Right ventricle myocardium superior (tissue), 1 donor: ENCODE measurements at regions not wholly inside any gene's neighbourhood (a gene's known extent, or its start where the extent isn't known, plus 50 kb on each side); places are given as distances from the start of the nearest gene placed in this dataset.
"Not testable (repeated sequence)": the region's sequence is repeated elsewhere in the genome, so short reads cannot be mapped to it uniquely, and the experiment has no call there.

ENCODE experiments used
- ATAC-seq: fragments of 200-7000 bp; cut with Tn5 transposase; one replicate; pipeline ENCODE4 v1.9.1; 2020; ENCODE audit warnings: mild to moderate bottlenecking; ENCODE audit not compliant: poor library complexity
- DNase-seq: peaks from one replicate; pipeline ENCODE4 v3.0.0-alpha.2; 2020
- intact Hi-C: fragments of 100-400 bp; cut with DNase I; formaldehyde crosslinking; loops from one replicate; pipeline ENCODE4 v1.11.2; 2022
- donor health status: DM: no; HTN: yes; CAD: no; lungs with severe emphysema.

- no peak for ATAC-seq
- DNase-seq: no peak
- intact Hi-C loops: no loop called here
These were observed 103.9 kb upstream of the TACR1 start for GRCh38 chr2:75303227-75303626.

GRCh38 chr2:75294362-75294761 is 95.0 kb upstream of the TACR1 start:
- no peak for DNase-seq
- intact Hi-C loops: no loop called here
- ATAC-seq: no peak

- intact Hi-C loops: no loop called here
- DNase-seq (no peak), ATAC-seq (no peak)
These were observed 93.5 kb upstream of the TACR1 start for GRCh38 chr2:75292826-75293225.

DNA sequence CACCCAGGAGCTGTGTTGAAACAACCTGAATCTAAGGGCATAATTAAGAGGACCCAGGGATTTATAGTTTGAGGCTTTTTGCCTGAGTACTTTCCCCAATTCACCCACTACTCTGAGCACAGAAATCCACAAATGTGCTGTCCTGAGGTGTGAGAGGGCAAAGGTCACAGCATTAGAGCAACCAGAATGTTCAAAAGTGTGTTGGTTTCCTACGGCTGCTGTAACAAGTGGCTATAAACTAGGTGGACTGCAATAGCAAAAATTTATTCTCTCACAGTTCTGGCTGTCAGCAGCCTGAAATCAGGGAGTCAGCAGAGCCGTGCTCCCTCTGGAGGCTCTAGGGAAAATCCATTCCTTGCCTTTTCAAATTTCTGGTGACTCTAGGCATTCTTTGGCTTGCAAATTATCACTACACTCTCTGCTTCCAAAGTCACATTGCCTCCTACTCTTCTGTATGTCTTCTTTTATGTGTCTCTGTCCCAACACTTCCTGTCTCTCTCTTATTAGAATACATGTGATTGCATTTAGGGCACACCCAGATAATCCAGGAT is 91.4 kb upstream of the TACR1 start:
- DNase-seq (no peak), ATAC-seq (no peak)
- intact Hi-C loops: no loop called here

DNA sequence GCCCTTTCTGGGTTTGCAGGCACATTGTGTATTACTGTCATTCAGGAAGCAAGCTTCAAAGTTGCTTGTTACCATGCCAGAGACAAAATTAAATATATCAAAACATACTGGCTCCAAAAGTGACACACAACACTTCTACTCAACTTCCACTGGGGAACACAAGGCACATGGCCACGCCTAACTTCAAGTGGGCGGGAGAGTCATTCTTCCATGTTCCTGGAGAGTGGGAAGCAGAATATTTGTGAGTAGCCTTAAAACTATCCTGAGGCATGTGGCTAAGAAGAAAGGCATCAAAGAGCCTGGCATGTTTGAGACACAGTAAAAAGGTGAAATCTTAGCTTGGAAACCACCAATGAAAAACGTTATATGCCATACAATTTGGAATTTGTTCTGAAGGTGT is 90.5 kb upstream of the TACR1 start:
- ATAC-seq (no peak), DNase-seq (no peak)

GRCh38 chr2:75289178-75289577 is 89.9 kb upstream of the TACR1 start:
- not testable (repeated sequence) for ATAC-seq

More for the DNA sequence above, 90.5 kb upstream of the TACR1 start:
- intact Hi-C loops: no loop called here

DNA sequence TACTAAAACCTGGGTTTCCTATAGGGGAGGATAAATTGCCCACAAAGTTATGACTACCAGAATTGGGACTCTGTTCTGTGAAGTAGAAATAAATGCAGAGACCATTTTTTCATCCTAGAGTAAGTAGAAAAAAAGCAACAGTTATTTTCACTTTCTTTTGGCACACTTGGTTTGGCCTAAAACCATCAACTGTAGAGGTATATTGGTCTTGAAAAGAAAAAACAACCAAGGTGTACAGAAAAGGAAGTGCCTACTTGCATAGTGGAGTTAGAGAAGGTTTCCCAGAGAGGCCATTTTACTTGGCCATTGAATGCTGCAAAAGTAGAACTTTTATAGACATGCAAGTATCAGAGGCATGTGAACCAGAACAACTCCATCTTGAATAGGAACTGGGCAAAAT is 89.4 kb upstream of the TACR1 start:
- ATAC-seq (no peak), DNase-seq (no peak)
- intact Hi-C loops: no loop called here

More at GRCh38 chr2:75289178-75289577, 89.9 kb upstream of the TACR1 start:
- intact Hi-C loops, DNase-seq: not testable (repeated sequence)

GRCh38 chr2:75287624-75288316 is 88.5 kb upstream of the TACR1 start:
- ATAC-seq: no peak
- intact Hi-C loops: no loop called here
- DNase-seq: no peak

DNA sequence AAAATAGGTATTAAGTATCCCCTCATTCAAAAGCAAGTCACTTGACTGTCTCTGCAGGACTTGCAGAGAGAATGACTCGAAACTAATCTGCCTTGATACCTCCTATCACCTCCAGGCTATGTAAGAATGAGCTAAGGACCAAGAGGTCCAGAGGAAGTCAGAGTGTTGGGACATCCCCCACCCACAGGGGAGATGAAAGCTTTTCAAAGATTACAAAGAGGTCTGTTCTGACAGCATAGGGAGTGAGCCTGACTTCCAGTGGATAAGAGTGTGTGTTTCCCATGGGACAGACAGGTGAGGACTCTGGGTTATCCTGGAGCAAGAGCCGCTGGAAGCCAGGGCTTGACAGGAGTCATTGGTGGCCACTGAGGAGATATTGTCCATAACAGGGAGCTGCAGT is 85.0 kb upstream of the TACR1 start:
- DNase-seq (no peak), ATAC-seq (no peak)
- intact Hi-C loops: no loop called here

- ATAC-seq (no peak), DNase-seq (no peak)
- intact Hi-C loops: no loop called here
These were observed 79.6 kb upstream of the TACR1 start for GRCh38 chr2:75278821-75279379.

DNA sequence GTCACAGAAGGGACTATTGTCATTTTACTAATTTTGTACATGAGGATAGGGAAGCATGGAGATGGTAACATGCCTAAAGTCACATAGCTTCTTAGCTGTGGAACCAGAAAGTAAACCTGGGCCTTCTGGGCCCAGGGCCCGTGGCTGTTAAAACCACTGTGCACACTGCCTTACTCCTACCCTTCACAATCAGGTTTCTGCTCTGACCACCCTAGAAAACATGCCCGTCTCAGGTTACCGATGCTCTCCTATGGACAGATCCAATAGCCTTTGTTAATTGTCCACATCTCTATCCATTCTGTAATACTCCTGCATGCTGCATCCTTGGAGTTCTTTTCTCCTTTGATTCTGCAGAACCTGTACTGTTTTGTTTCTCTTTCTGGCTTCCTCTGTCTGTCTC is 79.0 kb upstream of the TACR1 start:
- DNase-seq: no peak
- ATAC-seq: no peak
- intact Hi-C loops: no loop called here

DNA sequence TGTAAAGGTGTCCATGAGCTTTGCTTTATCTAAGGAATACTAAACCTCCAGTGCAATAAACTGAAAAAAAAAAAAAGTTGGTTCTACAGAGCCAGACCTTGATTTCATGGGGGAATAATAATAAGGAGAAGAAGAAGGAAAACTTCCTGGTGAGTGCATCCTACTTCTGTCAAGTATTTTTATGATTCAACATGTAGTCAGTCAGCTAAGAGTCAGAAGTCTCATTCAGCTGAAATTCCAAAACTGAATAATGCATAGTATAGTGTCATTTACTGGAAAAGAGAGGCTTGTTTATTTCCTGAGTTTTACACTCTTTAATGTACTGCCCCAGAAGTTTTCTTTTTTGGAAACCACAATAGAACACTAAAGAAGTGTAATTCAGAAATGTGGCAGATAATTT is 77.8 kb upstream of the TACR1 start:
- ATAC-seq: no peak
- DNase-seq: no peak
- intact Hi-C loops: no loop called here

DNA sequence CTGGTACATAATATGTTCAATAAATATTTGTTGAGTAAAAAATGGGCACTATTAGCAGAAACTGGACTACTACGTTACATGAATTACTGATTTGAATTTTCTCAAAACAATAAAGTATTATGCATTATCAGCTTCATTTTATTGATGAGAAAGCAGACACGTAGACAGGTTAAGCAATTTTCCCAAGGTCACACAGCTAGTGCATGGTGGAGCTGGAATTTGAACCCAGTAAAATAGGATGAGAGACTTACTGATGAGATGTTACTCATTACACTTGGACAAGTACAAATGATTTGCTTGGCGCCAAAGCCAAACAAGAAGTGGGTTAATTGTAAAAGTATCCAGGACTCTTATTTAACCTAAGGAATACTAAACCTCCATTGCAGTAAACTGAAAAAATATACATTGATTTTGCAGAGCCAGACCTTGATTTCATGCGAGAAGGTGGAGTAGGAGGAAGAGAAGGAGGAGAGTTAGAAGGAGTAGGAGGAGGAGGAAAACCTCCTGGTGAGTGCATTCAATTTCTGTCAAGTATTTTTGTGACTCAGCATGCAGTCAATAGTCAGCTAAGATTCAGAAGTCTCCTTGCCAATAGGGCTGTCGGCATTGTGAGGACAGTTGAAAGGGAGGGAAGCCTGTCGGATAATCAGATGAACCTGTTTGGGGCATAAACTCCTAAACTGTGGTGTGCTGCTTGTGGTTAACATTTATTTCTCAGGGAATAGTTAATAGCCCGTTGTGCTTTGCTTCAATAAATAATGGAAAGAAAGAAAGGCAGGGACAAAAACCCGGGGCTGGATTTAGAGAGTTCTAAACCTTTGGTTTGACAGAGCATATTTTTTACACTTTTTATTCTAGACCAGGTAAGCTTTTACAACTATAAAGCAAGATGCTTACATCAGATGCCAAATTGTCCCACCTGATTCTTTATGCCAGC is 77.0 kb upstream of the TACR1 start:
- intact Hi-C loops: no loop called here
- ATAC-seq (no peak), DNase-seq (no peak)

DNA sequence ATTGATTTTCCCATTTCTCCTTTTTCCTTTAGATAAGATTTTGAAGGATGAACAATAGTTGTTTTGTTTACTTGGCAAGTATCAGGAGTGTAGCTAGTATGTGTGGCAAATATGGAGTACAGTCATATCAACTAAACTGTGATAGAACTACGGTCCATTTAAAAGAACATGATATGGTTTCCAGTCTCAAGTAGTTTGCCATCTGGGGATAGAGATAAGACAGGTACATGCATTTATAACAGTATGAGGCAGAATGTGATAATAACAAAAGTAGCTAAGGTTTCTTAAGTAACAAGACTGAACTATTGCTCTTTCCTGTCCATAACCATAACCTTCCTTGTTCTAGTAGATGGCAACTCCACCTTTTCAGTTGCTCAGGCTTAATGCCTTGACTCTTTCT is 75.6 kb upstream of the TACR1 start:
- no peak for ATAC-seq
- no peak for DNase-seq
- intact Hi-C loops: no loop called here

- intact Hi-C loops: no loop called here
- ATAC-seq (no peak), DNase-seq (no peak)
These were observed 68.8 kb upstream of the TACR1 start for GRCh38 chr2:75268112-75268511.

DNA sequence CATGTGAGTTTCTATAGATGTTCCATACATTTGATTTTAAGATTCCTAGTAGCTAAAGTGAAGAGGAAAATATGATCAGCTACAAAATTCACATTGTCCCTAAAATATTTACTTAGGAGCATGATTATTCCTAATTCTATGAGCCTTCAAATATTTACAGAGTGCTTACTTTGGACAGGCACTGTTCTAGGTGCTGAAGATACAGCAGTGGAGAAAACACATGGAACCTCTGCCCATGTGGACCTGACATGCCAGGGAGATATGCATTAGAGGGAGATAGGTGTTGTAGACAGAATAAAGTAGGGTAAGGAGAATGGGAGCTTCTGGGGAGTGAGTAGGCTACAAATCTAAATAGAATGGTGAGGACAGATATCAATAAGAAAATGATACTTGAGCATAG is 62.6 kb upstream of the TACR1 start:
- DNase-seq (no peak), ATAC-seq (no peak)
- intact Hi-C loops: no loop called here

- ATAC-seq (no peak), DNase-seq (no peak)
- intact Hi-C loops: no loop called here
These were observed 61.6 kb upstream of the TACR1 start for GRCh38 chr2:75260946-75261345.

GRCh38 chr2:75258620-75259019 is 59.3 kb upstream of the TACR1 start:
- DNase-seq (no peak), ATAC-seq (no peak)
- intact Hi-C loops: no loop called here

- no peak for ATAC-seq
- intact Hi-C loops: no loop called here
These were observed 57.2 kb upstream of the TACR1 start for GRCh38 chr2:75256485-75256884.

GRCh38 chr2:75253526-75253925 is 54.2 kb upstream of the TACR1 start:
- DNase-seq: no peak
- intact Hi-C loops: no loop called here
- ATAC-seq: no peak

More at GRCh38 chr2:75256485-75256884, 57.2 kb upstream of the TACR1 start:
- no peak for DNase-seq
